Cardiac muscle cell (in vitro differentiated cells and primary cell): ENCODE measurements at regions not wholly inside any gene's neighbourhood (a gene's known extent, or its start where the extent isn't known, plus 50 kb on each side); places are given as distances from the start of the nearest gene placed in this dataset.

Experiments used
- DNase-seq, 2 donors: peaks; one replicate each; pipeline versions ENCODE4 v3.0.0 to v3.0.0-alpha.2; 2010 to 2017; ENCODE audit warnings: low read depth in 1 of 2, low spot score in 1 of 2
- H3K27ac ChIP-seq: fragments of 200-600 bp; sonication (generic); 2 replicates; pipeline ENCODE4 v1.5.1; 2016
- H3K27me3 ChIP-seq: fragments of 200-600 bp; sonication (generic); 2 replicates; pipeline ENCODE4 v1.6.0; 2016; ENCODE audit warnings: control low read depth
- H3K36me3 ChIP-seq: fragments of 200-600 bp; sonication (generic); 2 replicates; pipeline ENCODE4 v1.5.1; 2016; ENCODE audit warnings: control low read depth
- H3K4me1 ChIP-seq: fragments of 200-600 bp; sonication (generic); 2 replicates; pipeline ENCODE4 v1.8.1; 2017; ENCODE audit warnings: low read depth, mild to moderate bottlenecking, mixed run types
- H3K4me3 ChIP-seq: fragments of 200-600 bp; sonication (generic); 2 replicates; pipeline ENCODE4 v1.5.1; 2016; ENCODE audit warnings: mild to moderate bottlenecking
- H3K9me3 ChIP-seq: fragments of 200-600 bp; sonication (generic); 2 replicates; pipeline ENCODE4 v1.5.1; 2017; ENCODE audit warnings: low read depth, mild to moderate bottlenecking, control low read depth
- CTCF ChIP-seq: IDR thresholded peaks from 2 replicates; pipeline ENCODE4 v1.5.1; 2012; ENCODE audit warnings: low read depth, mild to moderate bottlenecking, low read length

- Histone ChIP-seq H3K9me3 (no peaks in the 10 kb centered on the region), H3K36me3 (no peaks in the 10 kb centered on the region), H3K27ac (no peak overlapping the region), H3K4me3 (no peak overlapping the region), H3K4me1 (no peaks in the 10 kb centered on the region), H3K27me3 (no peaks in the 10 kb centered on the region)
- no peak for DNase-seq
- no peak for TF ChIP-seq CTCF
Measured at GRCh38 chr9:29312327-29312726, 1739.0 kb upstream of the C9orf72 start.

- H3K4me3 ChIP-seq, result no peak overlapping the region
- no peak overlapping the region for H3K27ac ChIP-seq
- no peaks in the 10 kb centered on the region for H3K36me3 ChIP-seq
- DNase-seq, result peak in 1 of 2 donors; percentile 3
- H3K9me3 ChIP-seq, result no peaks in the 10 kb centered on the region
- TF ChIP-seq CTCF, result no peak
- no peaks in the 10 kb centered on the region for H3K27me3 ChIP-seq
- H3K4me1 ChIP-seq, result no peaks in the 10 kb centered on the region
Measured at GRCh38 chr9:29319736-29320513, 1746.6 kb upstream of the C9orf72 start.

- Histone ChIP-seq H3K27me3 (no peaks in the 10 kb centered on the region), H3K9me3 (no peaks in the 10 kb centered on the region), H3K4me1 (no peaks in the 10 kb centered on the region), H3K27ac (no peak overlapping the region), H3K4me3 (no peak overlapping the region), H3K36me3 (no peaks in the 10 kb centered on the region)
- no peak for DNase-seq
- TF ChIP-seq CTCF, result no peak
Measured at GRCh38 chr9:29322240-29322639, 1749.0 kb upstream of the C9orf72 start.

- no peak for TF ChIP-seq CTCF
- H3K4me3 ChIP-seq, result no peak overlapping the region
- H3K27ac ChIP-seq, result no peak overlapping the region
- H3K9me3 ChIP-seq, result no peaks in the 10 kb centered on the region
- DNase-seq, result no peak
- no peaks in the 10 kb centered on the region for H3K4me1 ChIP-seq
- no peaks in the 10 kb centered on the region for H3K36me3 ChIP-seq
- H3K27me3 ChIP-seq, result no peaks in the 10 kb centered on the region
Measured at GRCh38 chr9:29325894-29326293, 1752.6 kb upstream of the C9orf72 start.

GRCh38 chr9:29332789-29333188 is 1759.5 kb upstream of the C9orf72 start:
- H3K27ac ChIP-seq, result no peak overlapping the region

More at GRCh38 chr9:29332789-29333188, 1759.5 kb upstream of the C9orf72 start:
- peak in 1 of 2 donors; percentile 58 for DNase-seq
- Histone ChIP-seq H3K4me3 (no peak overlapping the region), H3K9me3 (no peaks in the 10 kb centered on the region), H3K27me3 (no peaks in the 10 kb centered on the region), H3K4me1 (no peaks in the 10 kb centered on the region), H3K36me3 (no peaks in the 10 kb centered on the region)
- no peak for TF ChIP-seq CTCF
